HAP-1 (cell line): ENCODE measurements at regions not wholly inside any gene's neighbourhood (a gene's known extent, or its start where the extent isn't known, plus 50 kb on each side); places are given as distances from the start of the nearest gene placed in this dataset.

ENCODE experiments used
- DNase-seq, 2 experiments: peaks; one replicate each; pipeline ENCODE4 v3.0.0-alpha.2; 2016 to 2020; ENCODE audit warnings: low spot score in 2 of 2
- H3K27me3 ChIP-seq: fragments of 250-450 bp; sonication (Bioruptor Pico); 2 replicates; pipeline ENCODE4 v1.5.1; 2020; ENCODE audit warnings: low read depth, mild to moderate bottlenecking, moderate library complexity
- H3K36me3 ChIP-seq: fragments of 250-450 bp; sonication (Bioruptor Pico); replicated peaks from 2 replicates; pipeline ENCODE4 v1.5.1; 2020; ENCODE audit warnings: mild to moderate bottlenecking
- H3K4me1 ChIP-seq: fragments of 250-450 bp; sonication (Bioruptor Pico); 2 replicates; pipeline ENCODE4 v1.5.1; 2020; ENCODE audit warnings: mild to moderate bottlenecking
- H3K4me3 ChIP-seq: fragments of 250-450 bp; sonication (Bioruptor Pico); 2 replicates; pipeline ENCODE4 v1.5.1; 2020; ENCODE audit warnings: mild to moderate bottlenecking, moderate library complexity
- H3K9me3 ChIP-seq: fragments of 250-450 bp; sonication (Bioruptor Pico); 2 replicates; pipeline ENCODE4 v1.5.1; 2020; ENCODE audit warnings: mild to moderate bottlenecking, moderate library complexity
- in situ Hi-C: fragments of 300-500 bp; cut with MboI; formaldehyde crosslinking; loops from 3 replicates; pipeline ENCODE4 v1.14.3; 2020; ENCODE audit warnings: low sequenced_read_pairs, inconsistent platforms, mixed read lengths

GRCh38 chr18:11293794-11294193 is 144.4 kb upstream of the PIEZO2 start:
- Histone ChIP-seq H3K27me3 (no peaks in the 10 kb centered on the region), H3K4me1 (no peaks in the 10 kb centered on the region), H3K4me3 (no peak overlapping the region), H3K9me3 (no peaks in the 10 kb centered on the region), H3K36me3 (no peaks in the 10 kb centered on the region)
- in situ Hi-C loops, result no loop called here
- DNase-seq, result no peak

GRCh38 chr18:11290786-11291185 is 141.4 kb upstream of the PIEZO2 start:
- no peaks in the 10 kb centered on the region for H3K36me3 ChIP-seq
- DNase-seq, result no peak
- H3K27me3 ChIP-seq, result no peaks in the 10 kb centered on the region
- no peaks in the 10 kb centered on the region for H3K9me3 ChIP-seq
- H3K4me1 ChIP-seq, result no peaks in the 10 kb centered on the region
- H3K4me3 ChIP-seq, result no peak overlapping the region
- in situ Hi-C loops, result no loop called here

- no peak for DNase-seq
- in situ Hi-C loops, result no loop called here
- Histone ChIP-seq H3K36me3 (no peaks in the 10 kb centered on the region), H3K27me3 (no peaks in the 10 kb centered on the region), H3K4me3 (no peak overlapping the region), H3K9me3 (no peaks in the 10 kb centered on the region), H3K4me1 (no peaks in the 10 kb centered on the region)
Measured at GRCh38 chr18:11289248-11289647, 139.9 kb upstream of the PIEZO2 start.

GRCh38 chr18:11288401-11288800 is 139.0 kb upstream of the PIEZO2 start:
- Histone ChIP-seq H3K36me3 (no peaks in the 10 kb centered on the region), H3K4me1 (no peaks in the 10 kb centered on the region), H3K4me3 (no peak overlapping the region), H3K27me3 (no peaks in the 10 kb centered on the region), H3K9me3 (no peaks in the 10 kb centered on the region)
- in situ Hi-C loops, result no loop called here
- no peak for DNase-seq

- H3K9me3 ChIP-seq, result no peaks in the 10 kb centered on the region
- in situ Hi-C loops, result no loop called here
- no peaks in the 10 kb centered on the region for H3K36me3 ChIP-seq
- no peak overlapping the region for H3K4me3 ChIP-seq
- no peak for DNase-seq
- no peaks in the 10 kb centered on the region for H3K27me3 ChIP-seq
- H3K4me1 ChIP-seq, result no peaks in the 10 kb centered on the region
Measured at GRCh38 chr18:11286431-11286830, 137.1 kb upstream of the PIEZO2 start.

GRCh38 chr18:11284811-11285210 is 135.4 kb upstream of the PIEZO2 start:
- H3K4me1 ChIP-seq, result no peaks in the 10 kb centered on the region
- no peaks in the 10 kb centered on the region for H3K36me3 ChIP-seq
- H3K9me3 ChIP-seq, result no peaks in the 10 kb centered on the region
- H3K27me3 ChIP-seq, result no peaks in the 10 kb centered on the region
- H3K4me3 ChIP-seq, result no peak overlapping the region
- DNase-seq, result no peak
- in situ Hi-C loops, result no loop called here

- no peak for DNase-seq
- Histone ChIP-seq H3K36me3 (no peaks in the 10 kb centered on the region), H3K9me3 (no peaks in the 10 kb centered on the region), H3K4me3 (no peak overlapping the region), H3K27me3 (no peaks in the 10 kb centered on the region), H3K4me1 (no peaks in the 10 kb centered on the region)
- in situ Hi-C loops, result no loop called here
Measured at GRCh38 chr18:11284349-11284748, 135.0 kb upstream of the PIEZO2 start.

GRCh38 chr18:11283479-11284161 is 134.3 kb upstream of the PIEZO2 start:
- H3K4me3 ChIP-seq, result no peak overlapping the region
- no peaks in the 10 kb centered on the region for H3K36me3 ChIP-seq
- no peaks in the 10 kb centered on the region for H3K27me3 ChIP-seq
- no peaks in the 10 kb centered on the region for H3K9me3 ChIP-seq
- no peaks in the 10 kb centered on the region for H3K4me1 ChIP-seq
- no peak for DNase-seq
- in situ Hi-C loops, result no loop called here

GRCh38 chr18:11279461-11279860 is 130.1 kb upstream of the PIEZO2 start:
- in situ Hi-C loops, result no loop called here

GRCh38 chr18:11276678-11277077 is 127.3 kb upstream of the PIEZO2 start:
- Histone ChIP-seq H3K36me3 (no peaks in the 10 kb centered on the region), H3K27me3 (no peaks in the 10 kb centered on the region), H3K4me1 (no peaks in the 10 kb centered on the region), H3K4me3 (no peak overlapping the region), H3K9me3 (no peaks in the 10 kb centered on the region)
- in situ Hi-C loops, result no loop called here
- DNase-seq, result no peak

More at GRCh38 chr18:11279461-11279860, 130.1 kb upstream of the PIEZO2 start:
- Histone ChIP-seq H3K27me3 (no peaks in the 10 kb centered on the region), H3K4me1 (no peaks in the 10 kb centered on the region), H3K36me3 (no peaks in the 10 kb centered on the region), H3K9me3 (no peaks in the 10 kb centered on the region), H3K4me3 (no peak overlapping the region)
- DNase-seq, result no peak

GRCh38 chr18:11274144-11274794 is 124.9 kb upstream of the PIEZO2 start:
- H3K36me3 ChIP-seq, result no peaks in the 10 kb centered on the region
- H3K4me3 ChIP-seq, result no peak overlapping the region
- H3K4me1 ChIP-seq, result no peaks in the 10 kb centered on the region
- no peaks in the 10 kb centered on the region for H3K9me3 ChIP-seq
- H3K27me3 ChIP-seq, result no peaks in the 10 kb centered on the region
- DNase-seq, result no peak
- in situ Hi-C loops, result no loop called here

- H3K4me1 ChIP-seq, result no peaks in the 10 kb centered on the region
- H3K27me3 ChIP-seq, result no peaks in the 10 kb centered on the region
- H3K36me3 ChIP-seq, result no peaks in the 10 kb centered on the region
- in situ Hi-C loops, result no loop called here
- DNase-seq, result no peak
- H3K4me3 ChIP-seq, result no peak overlapping the region
- H3K9me3 ChIP-seq, result no peaks in the 10 kb centered on the region
Measured at GRCh38 chr18:11272516-11272915, 123.1 kb upstream of the PIEZO2 start.

- in situ Hi-C loops, result no loop called here
- Histone ChIP-seq H3K36me3 (no peaks in the 10 kb centered on the region), H3K9me3 (no peaks in the 10 kb centered on the region), H3K27me3 (no peaks in the 10 kb centered on the region), H3K4me1 (no peaks in the 10 kb centered on the region), H3K4me3 (no peak overlapping the region)
- DNase-seq, result no peak
Measured at GRCh38 chr18:11271954-11272353, 122.6 kb upstream of the PIEZO2 start.

- H3K27me3 ChIP-seq, result no peaks in the 10 kb centered on the region
- DNase-seq, result no peak
- in situ Hi-C loops, result no loop called here
- H3K4me3 ChIP-seq, result no peak overlapping the region
- H3K36me3 ChIP-seq, result no peaks in the 10 kb centered on the region
- H3K4me1 ChIP-seq, result no peaks in the 10 kb centered on the region
- H3K9me3 ChIP-seq, result no peaks in the 10 kb centered on the region
Measured at GRCh38 chr18:11269257-11269656, 119.9 kb upstream of the PIEZO2 start.
